OCI-LY1 (cell line): ENCODE measurements at regions not wholly inside any gene's neighbourhood (a gene's known extent, or its start where the extent isn't known, plus 50 kb on each side); places are given as distances from the start of the nearest gene placed in this dataset.

Experiments used
- H2AFZ ChIP-seq: fragments of 200-600 bp; sonication (generic), shearing (Covaris generic); 2 replicates; pipeline ENCODE4 v1.6.0; 2014; ENCODE audit warnings: antibody characterized with exemption, mild to moderate bottlenecking, low read length
- H3F3A ChIP-seq: fragments of 200-600 bp; sonication (generic), shearing (Covaris generic); 2 replicates; pipeline ENCODE4 v1.6.0; 2014; ENCODE audit warnings: mild to moderate bottlenecking, antibody characterized with exemption, low read length, moderate library complexity; ENCODE audit not compliant: insufficient read depth
- H3K27ac ChIP-seq: fragments of 200-600 bp; sonication (generic); 2 replicates; pipeline ENCODE4 v1.5.1; 2014; ENCODE audit warnings: low read length, mixed run types, mild to moderate bottlenecking, low read depth; ENCODE audit not compliant: poor library complexity, severe bottlenecking
- H3K27me3 ChIP-seq: fragments of 200-600 bp; sonication (generic); 2 replicates; pipeline ENCODE4 v1.6.0; 2014; ENCODE audit warnings: antibody characterized with exemption, mild to moderate bottlenecking, low read length, moderate library complexity; ENCODE audit not compliant: insufficient read depth
- H3K36me3 ChIP-seq: fragments of 200-600 bp; sonication (generic); 2 replicates; pipeline ENCODE4 v1.6.1; 2014; ENCODE audit warnings: mild to moderate bottlenecking, antibody characterized with exemption, low read length, moderate library complexity, mixed read lengths; ENCODE audit not compliant: insufficient read depth
- H3K4me1 ChIP-seq: fragments of 200-600 bp; sonication (generic); 2 replicates; pipeline ENCODE4 v1.5.1; 2014; ENCODE audit warnings: mild to moderate bottlenecking, low read length, moderate library complexity; ENCODE audit not compliant: insufficient read depth, severe bottlenecking
- H3K4me2 ChIP-seq: fragments of 200-600 bp; sonication (generic), shearing (Covaris generic); 2 replicates; pipeline ENCODE4 v1.6.1; 2014; ENCODE audit warnings: low read length
- H3K4me3 ChIP-seq: fragments of 200-600 bp; sonication (generic); 2 replicates; pipeline ENCODE4 v1.5.1; 2014; ENCODE audit warnings: low read length, low read depth, mild to moderate bottlenecking, mixed read lengths; ENCODE audit not compliant: poor library complexity, severe bottlenecking
- H3K79me2 ChIP-seq: fragments of 200-600 bp; shearing (Covaris generic); 2 replicates; pipeline ENCODE4 v1.6.1; 2016; ENCODE audit warnings: mixed run types, low read length, mixed read lengths; ENCODE audit not compliant: insufficient read depth
- H3K9ac ChIP-seq: fragments of 200-600 bp; sonication (generic), shearing (Covaris generic); 2 replicates; pipeline ENCODE4 v1.6.1; 2014; ENCODE audit warnings: mild to moderate bottlenecking, low read length, mixed read lengths
- H3K9me2 ChIP-seq: fragments of 200-600 bp; sonication (generic), shearing (Covaris generic); 2 replicates; pipeline ENCODE4 v1.6.1; 2014; ENCODE audit warnings: low read depth, mild to moderate bottlenecking, low read length, mixed read lengths
- H3K9me3 ChIP-seq: fragments of 200-600 bp; shearing (Covaris generic); 2 replicates; pipeline ENCODE4 v1.6.1; 2014; ENCODE audit warnings: low read length, mixed read lengths
- H4K20me1 ChIP-seq: fragments of 200-600 bp; sonication (generic), shearing (Covaris generic); 2 replicates; pipeline ENCODE4 v1.6.0; 2016; ENCODE audit warnings: mild to moderate bottlenecking, low read length; ENCODE audit not compliant: insufficient read depth
- CTCF ChIP-seq: fragments of 200-600 bp; sonication (generic), shearing (Covaris generic); IDR thresholded peaks from 2 replicates; pipeline ENCODE4 v1.5.1; 2017; ENCODE audit warnings: mild to moderate bottlenecking, antibody characterized with exemption, low read length, moderate library complexity, mixed read lengths
- EZH2 ChIP-seq: fragments of 200-600 bp; sonication (generic), shearing (Covaris generic); IDR thresholded peaks from 2 replicates; pipeline ENCODE4 v1.8.0; 2017; ENCODE audit warnings: borderline replicate concordance, mixed run types, mild to moderate bottlenecking, antibody characterized with exemption, low read length, moderate library complexity, mixed read lengths

- Histone ChIP-seq H3K9me3 (no peaks in the 10 kb centered on the region), H3K4me3 (no peak overlapping the region), H3K36me3 (no peaks in the 10 kb centered on the region), H3K9me2 (no peaks in the 10 kb centered on the region), H2AFZ (no peak overlapping the region), H3K9ac (no peak overlapping the region), H3K4me2 (no peak overlapping the region), H4K20me1 (no peaks in the 10 kb centered on the region), H3K4me1 (no peaks in the 10 kb centered on the region), H3F3A (no peaks in the 10 kb centered on the region), H3K27ac (no peak overlapping the region), H3K27me3 (no peaks in the 10 kb centered on the region), H3K79me2 (no peaks in the 10 kb centered on the region)
- TF ChIP-seq CTCF (no peak), EZH2 (no peak)
Measured at GRCh38 chr7:84821671-84822534, 365.0 kb downstream of the SEMA3D start.

- H3K4me1 ChIP-seq = no peaks in the 10 kb centered on the region
- H3K9me3 ChIP-seq = no peaks in the 10 kb centered on the region
- H4K20me1 ChIP-seq = no peaks in the 10 kb centered on the region
- no peak overlapping the region for H3K4me2 ChIP-seq
- H3K9me2 ChIP-seq = no peaks in the 10 kb centered on the region
- H2AFZ ChIP-seq = no peak overlapping the region
- no peaks in the 10 kb centered on the region for H3K36me3 ChIP-seq
- no peaks in the 10 kb centered on the region for H3K27me3 ChIP-seq
- H3K4me3 ChIP-seq = no peak overlapping the region
- H3K9ac ChIP-seq = no peak overlapping the region
- H3F3A ChIP-seq = no peaks in the 10 kb centered on the region
- TF ChIP-seq CTCF (no peak), EZH2 (no peak)
- H3K27ac ChIP-seq = no peak overlapping the region
- H3K79me2 ChIP-seq = no peaks in the 10 kb centered on the region
Measured at GRCh38 chr7:84820481-84820880, 366.4 kb downstream of the SEMA3D start.

- Histone ChIP-seq H3K9me2 (no peaks in the 10 kb centered on the region), H3K9ac (no peak overlapping the region), H3K4me3 (no peak overlapping the region), H3K9me3 (no peaks in the 10 kb centered on the region), H4K20me1 (no peaks in the 10 kb centered on the region), H3K36me3 (no peaks in the 10 kb centered on the region), H3K27ac (no peak overlapping the region), H3K27me3 (no peaks in the 10 kb centered on the region), H3K79me2 (no peaks in the 10 kb centered on the region), H2AFZ (no peak overlapping the region), H3K4me1 (no peaks in the 10 kb centered on the region), H3K4me2 (no peak overlapping the region), H3F3A (no peaks in the 10 kb centered on the region)
- TF ChIP-seq EZH2 (no peak), CTCF (no peak)
Measured at GRCh38 chr7:84817016-84817415, 369.8 kb downstream of the SEMA3D start.
